ENCODE measurements at regions not wholly inside any gene's neighbourhood (a gene's known extent, or its start where the extent isn't known, plus 50 kb on each side); places are given as distances from the start of the nearest gene placed in this dataset.

GRCh38 chr1:216902669-216903381 lies 179.6 kb upstream of the ESRRG start:
- DNase-seq (no peak), ATAC-seq (replicated peaks in 1 of 4) (no peak)
- Histone ChIP-seq H3K4me3 (ENCODE audit: control insufficient read depth in 1 of 2, extremely low read depth in 1 of 2, low read length in 1 of 2) (no peak overlapping the region), H3K27ac (ENCODE audit: low read length) (no peak overlapping the region), H3K27me3 (replicated peaks in 1 of 2; ENCODE audit: control insufficient read depth in 2 of 2, extremely low read depth in 1 of 2, insufficient read depth in 2 of 2, low read length in 1 of 2) (no peaks in the 10 kb centered on the region), H3K4me1 (ENCODE audit: control insufficient read depth in 1 of 2, extremely low read depth in 1 of 2, insufficient read depth in 2 of 2, low read length in 2 of 2) (no peaks in the 10 kb centered on the region), H3K9me3 (no peaks in the 10 kb centered on the region), H3K36me3 (ENCODE audit: control insufficient read depth in 2 of 2, extremely low read depth in 1 of 2, insufficient read depth in 1 of 2, low read length in 1 of 2) (no peaks in the 10 kb centered on the region)
- H3K4me1 Mint-ChIP-seq: no peaks in the 10 kb centered on the region
- no peak overlapping the region for H3K27ac Mint-ChIP-seq
- CTCF ChIA-PET: no interaction called here
- no peaks in the 10 kb centered on the region for H3K36me3 Mint-ChIP-seq
- no peaks in the 10 kb centered on the region for H3K27me3 Mint-ChIP-seq
- 66% methylated on average over 4 of the region's 5 CpGs for WGBS (ENCODE audit: insufficient coverage)
- H3K9me3 Mint-ChIP-seq: peaks cover 0 to 9% (median 0%) of the 10 kb centered on the region in 3 donors
- POLR2A ChIA-PET: no interaction called here
- no peak overlapping the region for H3K4me3 Mint-ChIP-seq

- Mint-ChIP-seq H3K27me3 (no peaks in the 10 kb centered on the region), H3K9me3 (peaks cover 0 to 6% (median 0%) of the 10 kb centered on the region in 3 donors), H3K27ac (no peak overlapping the region), H3K4me3 (no peak overlapping the region), H3K36me3 (no peaks in the 10 kb centered on the region), H3K4me1 (no peaks in the 10 kb centered on the region)
- Histone ChIP-seq H3K27ac (ENCODE audit: low read length) (no peak overlapping the region), H3K27me3 (replicated peaks in 1 of 2; ENCODE audit: control insufficient read depth in 2 of 2, extremely low read depth in 1 of 2, insufficient read depth in 2 of 2, low read length in 1 of 2) (no peaks in the 10 kb centered on the region), H3K4me1 (ENCODE audit: control insufficient read depth in 1 of 2, extremely low read depth in 1 of 2, insufficient read depth in 2 of 2, low read length in 2 of 2) (no peaks in the 10 kb centered on the region), H3K36me3 (ENCODE audit: control insufficient read depth in 2 of 2, extremely low read depth in 1 of 2, insufficient read depth in 1 of 2, low read length in 1 of 2) (no peaks in the 10 kb centered on the region), H3K4me3 (ENCODE audit: control insufficient read depth in 1 of 2, extremely low read depth in 1 of 2, low read length in 1 of 2) (no peak overlapping the region), H3K9me3 (no peaks in the 10 kb centered on the region)
- WGBS (ENCODE audit: insufficient coverage): no CpG with 5 or more reads among the region's 2 CpGs
- no peak for DNase-seq
- ChIA-PET CTCF (no interaction called here), POLR2A (no interaction called here)
- ATAC-seq (replicated peaks in 1 of 4): no peak
These were observed 176.9 kb upstream of the ESRRG start for GRCh38 chr1:216900116-216900620.

DNA sequence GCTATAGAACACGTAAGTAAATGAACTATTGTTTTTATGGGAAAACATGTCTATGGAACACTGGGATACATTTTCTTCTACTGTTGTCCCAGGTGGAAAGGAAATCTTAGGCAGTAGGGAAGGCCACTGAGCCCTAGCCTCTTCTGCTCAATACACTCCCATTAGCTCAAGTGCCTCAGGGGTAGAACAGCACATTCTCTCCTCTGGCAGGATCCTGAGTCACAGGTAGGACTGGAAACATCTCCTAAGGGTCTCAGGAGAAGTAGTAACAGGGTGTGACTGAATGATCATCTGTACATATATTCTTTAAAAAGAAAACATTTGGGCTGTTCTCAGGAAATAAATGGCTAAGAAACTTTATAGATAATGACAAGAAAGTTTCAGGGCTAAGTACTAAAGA lies 175.6 kb upstream of the ESRRG start:
- H3K4me3 ChIP-seq (ENCODE audit: control insufficient read depth in 1 of 2, extremely low read depth in 1 of 2, low read length in 1 of 2): no peak overlapping the region
- WGBS (ENCODE audit: insufficient coverage): no CpG with 5 or more reads among the region's 1 CpG
- no peak overlapping the region for H3K27ac ChIP-seq (ENCODE audit: low read length)
- Mint-ChIP-seq H3K36me3 (no peaks in the 10 kb centered on the region), H3K27ac (no peak overlapping the region), H3K27me3 (no peaks in the 10 kb centered on the region), H3K9me3 (peaks cover 0 to 5% (median 2%) of the 10 kb centered on the region in 3 donors), H3K4me1 (no peaks in the 10 kb centered on the region), H3K4me3 (no peak overlapping the region)
- H3K9me3 ChIP-seq: no peaks in the 10 kb centered on the region
- no peak for ATAC-seq (replicated peaks in 1 of 4)
- POLR2A ChIA-PET: no interaction called here
- DNase-seq: no peak
- no peaks in the 10 kb centered on the region for H3K27me3 ChIP-seq (replicated peaks in 1 of 2; ENCODE audit: control insufficient read depth in 2 of 2, extremely low read depth in 1 of 2, insufficient read depth in 2 of 2, low read length in 1 of 2)
- CTCF ChIA-PET: no interaction called here
- no peaks in the 10 kb centered on the region for H3K4me1 ChIP-seq (ENCODE audit: control insufficient read depth in 1 of 2, extremely low read depth in 1 of 2, insufficient read depth in 2 of 2, low read length in 2 of 2)
- H3K36me3 ChIP-seq (ENCODE audit: control insufficient read depth in 2 of 2, extremely low read depth in 1 of 2, insufficient read depth in 1 of 2, low read length in 1 of 2): no peaks in the 10 kb centered on the region

GRCh38 chr1:216896146-216896545 lies 172.9 kb upstream of the ESRRG start:
- peaks cover 4 to 6% (median 4%) of the 10 kb centered on the region in 3 donors for H3K9me3 Mint-ChIP-seq
- ATAC-seq (replicated peaks in 1 of 4) (no peak), DNase-seq (no peak)
- H3K9me3 ChIP-seq: no peaks in the 10 kb centered on the region
- no peaks in the 10 kb centered on the region for H3K36me3 ChIP-seq (ENCODE audit: control insufficient read depth in 2 of 2, extremely low read depth in 1 of 2, insufficient read depth in 1 of 2, low read length in 1 of 2)
- H3K27me3 Mint-ChIP-seq: no peaks in the 10 kb centered on the region
- no peak overlapping the region for H3K27ac Mint-ChIP-seq
- POLR2A ChIA-PET: no interaction called here
- H3K4me1 ChIP-seq (ENCODE audit: control insufficient read depth in 1 of 2, extremely low read depth in 1 of 2, insufficient read depth in 2 of 2, low read length in 2 of 2): no peaks in the 10 kb centered on the region
- no CpG with 5 or more reads among the region's 4 CpGs for WGBS (ENCODE audit: insufficient coverage)
- no peaks in the 10 kb centered on the region for H3K4me1 Mint-ChIP-seq
- H3K4me3 ChIP-seq (ENCODE audit: control insufficient read depth in 1 of 2, extremely low read depth in 1 of 2, low read length in 1 of 2): no peak overlapping the region
- CTCF ChIA-PET: no interaction called here
- no peak overlapping the region for H3K27ac ChIP-seq (ENCODE audit: low read length)
- H3K36me3 Mint-ChIP-seq: no peaks in the 10 kb centered on the region
- H3K27me3 ChIP-seq (replicated peaks in 1 of 2; ENCODE audit: control insufficient read depth in 2 of 2, extremely low read depth in 1 of 2, insufficient read depth in 2 of 2, low read length in 1 of 2): no peaks in the 10 kb centered on the region
- H3K4me3 Mint-ChIP-seq: no peak overlapping the region

DNA sequence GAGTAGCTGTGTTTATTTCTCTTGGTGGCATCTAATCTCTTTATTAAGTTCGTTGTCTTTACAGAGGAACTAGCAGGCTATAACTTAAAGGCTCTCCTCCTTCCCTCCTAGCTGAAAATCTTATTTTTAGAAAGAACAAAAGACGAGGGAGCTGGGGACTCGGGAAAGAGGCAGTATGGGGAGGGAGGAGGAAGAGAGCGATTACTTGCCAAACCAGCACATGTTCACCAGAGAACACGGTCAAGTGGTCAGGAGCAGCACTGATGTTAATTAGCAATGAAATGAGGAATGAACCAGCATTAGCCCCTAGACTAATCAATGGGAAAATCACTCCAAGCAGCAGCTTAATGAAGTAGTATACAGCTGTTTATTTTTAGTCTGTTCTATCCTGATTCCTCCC lies 171.3 kb upstream of the ESRRG start:
- WGBS (ENCODE audit: insufficient coverage): no CpG with 5 or more reads among the region's 5 CpGs
- no peaks in the 10 kb centered on the region for H3K4me1 ChIP-seq (ENCODE audit: control insufficient read depth in 1 of 2, extremely low read depth in 1 of 2, insufficient read depth in 2 of 2, low read length in 2 of 2)
- H3K9me3 ChIP-seq: no peaks in the 10 kb centered on the region
- Mint-ChIP-seq H3K4me1 (no peaks in the 10 kb centered on the region), H3K27ac (no peak overlapping the region), H3K36me3 (no peaks in the 10 kb centered on the region), H3K4me3 (no peak overlapping the region), H3K9me3 (peaks cover 5 to 6% (median 6%) of the 10 kb centered on the region in 3 donors), H3K27me3 (no peaks in the 10 kb centered on the region)
- H3K36me3 ChIP-seq (ENCODE audit: control insufficient read depth in 2 of 2, extremely low read depth in 1 of 2, insufficient read depth in 1 of 2, low read length in 1 of 2): no peaks in the 10 kb centered on the region
- H3K27ac ChIP-seq (ENCODE audit: low read length): no peak overlapping the region
- ChIA-PET CTCF (no interaction called here), POLR2A (interaction anchor here in 1 of 2 donors (0.6 kb wide), 1 partner anchor 1000 kb away, joined by 3 read pairs; no protein-coding TSS in a partner anchor)
- no peak for DNase-seq
- ATAC-seq (replicated peaks in 1 of 4): no peak
- H3K4me3 ChIP-seq (ENCODE audit: control insufficient read depth in 1 of 2, extremely low read depth in 1 of 2, low read length in 1 of 2): no peak overlapping the region
- no peaks in the 10 kb centered on the region for H3K27me3 ChIP-seq (replicated peaks in 1 of 2; ENCODE audit: control insufficient read depth in 2 of 2, extremely low read depth in 1 of 2, insufficient read depth in 2 of 2, low read length in 1 of 2)

DNA sequence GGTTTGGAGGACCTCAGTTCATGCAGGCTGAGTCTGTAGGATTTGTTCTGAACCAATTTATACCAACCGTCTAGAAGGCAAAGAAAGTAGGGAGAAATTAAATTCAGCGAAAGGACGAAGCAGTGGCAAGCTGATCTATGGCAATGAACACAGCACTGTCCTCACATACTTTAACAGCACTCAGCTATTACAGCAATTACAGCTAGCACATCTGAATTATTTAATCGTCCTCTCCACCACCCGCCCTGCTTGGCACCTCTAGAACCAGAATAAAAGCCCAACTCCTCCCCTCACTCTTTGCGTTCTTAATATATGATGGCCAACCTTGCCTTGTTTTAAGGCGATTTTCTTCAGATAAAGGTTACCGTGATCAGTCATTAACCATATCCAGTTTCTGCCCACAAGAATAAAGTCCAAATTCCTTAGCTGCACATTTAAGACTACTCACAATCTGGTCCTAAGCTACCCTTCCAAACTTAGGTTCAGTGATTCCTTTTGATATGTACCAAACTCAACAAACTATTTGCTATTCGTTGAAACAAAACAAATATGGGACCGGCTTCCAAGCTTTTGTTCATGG lies 169.4 kb upstream of the ESRRG start:
- no peaks in the 10 kb centered on the region for H3K4me1 Mint-ChIP-seq
- Histone ChIP-seq H3K9me3 (no peaks in the 10 kb centered on the region), H3K4me3 (ENCODE audit: control insufficient read depth in 1 of 2, extremely low read depth in 1 of 2, low read length in 1 of 2) (no peak overlapping the region), H3K27me3 (replicated peaks in 1 of 2; ENCODE audit: control insufficient read depth in 2 of 2, extremely low read depth in 1 of 2, insufficient read depth in 2 of 2, low read length in 1 of 2) (no peaks in the 10 kb centered on the region), H3K27ac (ENCODE audit: low read length) (no peak overlapping the region), H3K4me1 (ENCODE audit: control insufficient read depth in 1 of 2, extremely low read depth in 1 of 2, insufficient read depth in 2 of 2, low read length in 2 of 2) (no peaks in the 10 kb centered on the region), H3K36me3 (ENCODE audit: control insufficient read depth in 2 of 2, extremely low read depth in 1 of 2, insufficient read depth in 1 of 2, low read length in 1 of 2) (no peaks in the 10 kb centered on the region)
- POLR2A ChIA-PET: no interaction called here
- no peak overlapping the region for H3K27ac Mint-ChIP-seq
- 84% methylated on average over 6 of the region's 10 CpGs for WGBS (ENCODE audit: insufficient coverage)
- ATAC-seq (replicated peaks in 1 of 4) (no peak), DNase-seq (no peak)
- CTCF ChIA-PET: no interaction called here
- H3K36me3 Mint-ChIP-seq: no peaks in the 10 kb centered on the region
- no peaks in the 10 kb centered on the region for H3K27me3 Mint-ChIP-seq
- H3K4me3 Mint-ChIP-seq: no peak overlapping the region
- H3K9me3 Mint-ChIP-seq: peaks cover 5 to 14% (median 6%) of the 10 kb centered on the region in 3 donors

All from T-cell (primary cell).